ENCODE measurements at regions not wholly inside any gene's neighbourhood (a gene's known extent, or its start where the extent isn't known, plus 50 kb on each side); places are given as distances from the start of the nearest gene placed in this dataset.

- TF ChIP-seq POLR2A (IDR thresholded peaks at IDR 0.05) (no peak), CTCF (IDR thresholded peaks at IDR 0.05) (no peak)
Measured at GRCh38 chr12:24297516-24297915, 348.0 kb upstream of the SOX5 start.
